PC-3 (cell line): ENCODE measurements at regions not wholly inside any gene's neighbourhood (a gene's known extent, or its start where the extent isn't known, plus 50 kb on each side); places are given as distances from the start of the nearest gene placed in this dataset.

Experiments
- CTCF ChIP-seq: fragments of 300-600 bp; sonication (generic); conservative IDR thresholded peaks from 2 replicates; pipeline ENCODE4 v1.5.1; 2017; ENCODE audit warnings: antibody characterized with exemption, low read depth, mild to moderate bottlenecking, low read length
- EZH2phosphoT487 ChIP-seq: fragments of 300-600 bp; sonication (generic); IDR thresholded peaks from 2 replicates; pipeline ENCODE4 v1.6.1; 2018; ENCODE audit warnings: mild to moderate bottlenecking, antibody characterized with exemption, low read length, borderline replicate concordance

GRCh38 chr12:124622764-124623163 lies 55.4 kb upstream of the NCOR2 start:
- TF ChIP-seq CTCF (no peak), EZH2phosphoT487 (no peak)
